Hepatocyte (in vitro differentiated cells): ENCODE measurements at regions not wholly inside any gene's neighbourhood (a gene's known extent, or its start where the extent isn't known, plus 50 kb on each side); places are given as distances from the start of the nearest gene placed in this dataset.

Source experiments
- DNase-seq: peaks from one replicate; pipeline ENCODE4 v3.0.0-alpha.2; 2016; ENCODE audit warnings: low spot score
- H2AFZ ChIP-seq: fragments of 200-600 bp; sonication (generic); 2 replicates; pipeline ENCODE4 v1.6.0; 2016; ENCODE audit warnings: antibody characterized with exemption, mild to moderate bottlenecking
- H3K27ac ChIP-seq: fragments of 200-600 bp; sonication (generic); 2 replicates; pipeline ENCODE4 v1.5.1; 2016; ENCODE audit warnings: mild to moderate bottlenecking
- H3K27me3 ChIP-seq: fragments of 200-600 bp; sonication (generic); 2 replicates; pipeline ENCODE4 v1.6.1; 2016
- H3K36me3 ChIP-seq: fragments of 200-600 bp; sonication (generic); replicated peaks from 2 replicates; pipeline ENCODE4 v1.5.1; 2016; ENCODE audit warnings: low read depth; ENCODE audit not compliant: insufficient read depth
- H3K4me1 ChIP-seq: fragments of 200-600 bp; sonication (generic); 2 replicates; pipeline ENCODE4 v1.5.1; 2016; ENCODE audit warnings: mild to moderate bottlenecking, moderate library complexity; ENCODE audit not compliant: insufficient read depth
- H3K4me2 ChIP-seq: fragments of 200-600 bp; sonication (generic); 2 replicates; pipeline ENCODE4 v1.6.0; 2016
- H3K4me3 ChIP-seq: fragments of 200-600 bp; sonication (generic); 2 replicates; pipeline ENCODE4 v1.5.1; 2016; ENCODE audit warnings: mild to moderate bottlenecking
- H3K79me2 ChIP-seq: fragments of 200-600 bp; sonication (generic); 2 replicates; pipeline ENCODE4 v1.6.0; 2017; ENCODE audit warnings: mild to moderate bottlenecking
- H3K9me2 ChIP-seq: fragments of 200-600 bp; sonication (generic); replicated peaks from 2 replicates; pipeline ENCODE4 v1.6.0; 2017; ENCODE audit warnings: mild to moderate bottlenecking; ENCODE audit not compliant: insufficient read depth
- H3K9me3 ChIP-seq: fragments of 200-600 bp; sonication (generic); 2 replicates; pipeline ENCODE4 v1.5.1; 2016; ENCODE audit warnings: low read depth, mild to moderate bottlenecking
- H4K20me1 ChIP-seq: fragments of 200-600 bp; sonication (generic); 2 replicates; pipeline ENCODE4 v1.6.0; 2016; ENCODE audit warnings: mild to moderate bottlenecking; ENCODE audit not compliant: insufficient read depth, poor library complexity, severe bottlenecking
- CTCF ChIP-seq: fragments of 200-600 bp; sonication (generic); IDR thresholded peaks from 2 replicates; pipeline ENCODE4 v1.5.1; 2016; ENCODE audit warnings: antibody characterized with exemption, mild to moderate bottlenecking; ENCODE audit not compliant: poor library complexity
- EZH2 ChIP-seq: fragments of 200-600 bp; sonication (generic); IDR thresholded peaks from 2 replicates; pipeline ENCODE4 v1.6.1; 2016; ENCODE audit warnings: antibody characterized with exemption, mild to moderate bottlenecking, borderline replicate concordance
- EZH2phosphoT487 ChIP-seq: fragments of 200-600 bp; sonication (generic); IDR thresholded peaks from one replicate; pipeline ENCODE4 v1.6.1; 2018; ENCODE audit warnings: antibody characterized with exemption, mild to moderate bottlenecking, low read depth, moderate library complexity; ENCODE audit not compliant: unreplicated experiment, severe bottlenecking
- WGBS: methylation state at CpG from one replicate; pipeline ENCODE4 v1.1.6; 2016; ENCODE audit warnings: low lambda C conversion rate; ENCODE audit errors: missing lambda C conversion rate; 5-methylcytosine and 5-hydroxymethylcytosine counted together

- no peak overlapping the region for H3K27ac ChIP-seq
- no peaks in the 10 kb centered on the region for H3K9me3 ChIP-seq
- H3K4me3 ChIP-seq, result no peak overlapping the region
- no peaks in the 10 kb centered on the region for H4K20me1 ChIP-seq
- no peak overlapping the region for H2AFZ ChIP-seq
- no peaks in the 10 kb centered on the region for H3K36me3 ChIP-seq
- no peak for TF ChIP-seq CTCF
- no peak for TF ChIP-seq EZH2phosphoT487
- no peak for TF ChIP-seq EZH2
- H3K9me2 ChIP-seq, result no peaks in the 10 kb centered on the region
- H3K27me3 ChIP-seq, result peaks cover 17% of the 10 kb centered on the region
- WGBS, result 90% methylated on average over 25 of the region's 26 CpGs
- H3K4me1 ChIP-seq, result no peaks in the 10 kb centered on the region
- DNase-seq, result no peak
- H3K4me2 ChIP-seq, result no peak overlapping the region
- H3K79me2 ChIP-seq, result no peaks in the 10 kb centered on the region
Measured at GRCh38 chr17:79137015-79137788, 62.6 kb downstream of the ENGASE start.

GRCh38 chr17:79136596-79136995 lies 62.0 kb downstream of the ENGASE start:
- TF ChIP-seq EZH2 (no peak), CTCF (no peak), EZH2phosphoT487 (no peak)
- Histone ChIP-seq H4K20me1 (no peaks in the 10 kb centered on the region), H3K4me3 (no peak overlapping the region), H3K4me1 (no peaks in the 10 kb centered on the region), H2AFZ (no peak overlapping the region), H3K9me3 (no peaks in the 10 kb centered on the region), H3K27ac (no peak overlapping the region), H3K4me2 (no peak overlapping the region), H3K36me3 (no peaks in the 10 kb centered on the region), H3K9me2 (no peaks in the 10 kb centered on the region), H3K27me3 (peaks cover 11% of the 10 kb centered on the region), H3K79me2 (no peaks in the 10 kb centered on the region)
- no peak for DNase-seq
- 72% methylated on average over 10 of the region's 10 CpGs for WGBS
